Esophagus (tissue), 2 donors: ENCODE measurements at regions not wholly inside any gene's neighbourhood (a gene's known extent, or its start where the extent isn't known, plus 50 kb on each side); places are given as distances from the start of the nearest gene placed in this dataset.

Experiments used
- H3K27ac ChIP-seq, 2 donors: one replicate each; pipeline ENCODE4 v1.5.1; 2013; ENCODE audit warnings: low read depth in 2 of 2, mild to moderate bottlenecking in 2 of 2, inconsistent platforms in 1 of 2, low read length in 1 of 2, moderate library complexity in 1 of 2
- H3K27me3 ChIP-seq, 2 donors: one replicate each; pipeline ENCODE4 v1.6.1; 2013; ENCODE audit warnings: low read length in 2 of 2, control low read depth in 1 of 2, mild to moderate bottlenecking in 1 of 2; ENCODE audit not compliant: insufficient read depth in 2 of 2, control insufficient read depth in 1 of 2
- H3K36me3 ChIP-seq, 2 donors: one replicate each; pipeline ENCODE4 v1.6.1; 2013; ENCODE audit warnings: low read length in 1 of 2; ENCODE audit not compliant: control insufficient read depth in 2 of 2, insufficient read depth in 2 of 2
- H3K4me1 ChIP-seq, 2 donors: one replicate each; pipeline ENCODE4 v1.6.1; 2013; ENCODE audit warnings: low read length in 1 of 2; ENCODE audit not compliant: control insufficient read depth in 2 of 2, insufficient read depth in 2 of 2
- H3K4me3 ChIP-seq, 2 donors: one replicate each; pipeline ENCODE4 v1.5.1; 2013; ENCODE audit warnings: low read length in 2 of 2, mild to moderate bottlenecking in 2 of 2, low read depth in 1 of 2, moderate library complexity in 1 of 2
- H3K9me3 ChIP-seq, 2 donors: one replicate each; pipeline ENCODE4 v1.6.1; 2013; ENCODE audit warnings: mild to moderate bottlenecking in 2 of 2, low read depth in 1 of 2, low read length in 1 of 2, moderate library complexity in 1 of 2; ENCODE audit not compliant: control insufficient read depth in 2 of 2, insufficient read depth in 1 of 2
- WGBS, 2 donors: extraction: QIAGEN DNeasy Blood & Tissue Kit; methylation state at CpG; one replicate each; pipeline ENCODE4 v1.1.7; 2013; 5-methylcytosine and 5-hydroxymethylcytosine counted together
- donor health status: healthy with polysubstance abuse.
- donor health status: Bipolar disorder and iron deficiency.

DNA sequence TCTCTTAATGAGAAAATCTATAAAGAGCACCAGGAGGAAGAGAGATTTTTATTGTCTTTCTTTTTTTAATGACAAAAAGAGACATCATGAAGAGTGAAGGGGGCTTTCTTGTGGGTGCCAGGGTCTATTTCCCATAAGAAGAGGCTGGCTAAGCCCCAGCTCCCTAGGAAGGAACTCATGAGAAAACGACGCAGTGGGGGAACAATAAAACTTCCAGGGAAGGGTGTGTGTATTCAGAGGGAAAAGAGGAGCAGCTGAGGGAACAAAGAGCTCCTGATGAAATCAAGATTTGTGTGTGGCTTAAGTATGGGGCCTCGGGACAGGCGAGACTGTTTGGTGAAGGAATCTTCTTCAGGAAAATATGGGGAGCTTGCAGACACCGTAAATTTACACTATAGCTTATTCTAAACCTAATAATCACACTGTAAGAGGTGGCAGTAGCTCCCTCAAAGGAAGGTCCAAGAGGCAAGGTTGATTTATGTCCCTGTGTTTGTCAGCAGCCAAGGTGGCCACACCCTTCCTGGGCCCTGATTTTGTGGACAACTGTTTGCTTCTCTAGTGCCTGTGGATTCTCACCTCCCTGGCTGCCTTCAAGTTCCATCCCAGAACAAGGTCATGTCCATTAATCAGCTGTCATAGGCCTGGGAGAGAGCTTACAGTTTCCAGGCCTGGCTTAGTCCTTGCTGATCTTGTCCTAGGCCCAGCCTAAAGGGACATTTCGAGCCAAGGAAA is 615.7 kb downstream of the INSC start:
- Histone ChIP-seq H3K9me3 (no peaks in the 10 kb centered on the region), H3K4me3 (no peak overlapping the region), H3K4me1 (no peaks in the 10 kb centered on the region), H3K27me3 (no peaks in the 10 kb centered on the region), H3K27ac (no peak overlapping the region), H3K36me3 (no peaks in the 10 kb centered on the region)
- WGBS, 2 donors: 74 to 81% methylated on average over 6 of the region's 6 CpGs

DNA sequence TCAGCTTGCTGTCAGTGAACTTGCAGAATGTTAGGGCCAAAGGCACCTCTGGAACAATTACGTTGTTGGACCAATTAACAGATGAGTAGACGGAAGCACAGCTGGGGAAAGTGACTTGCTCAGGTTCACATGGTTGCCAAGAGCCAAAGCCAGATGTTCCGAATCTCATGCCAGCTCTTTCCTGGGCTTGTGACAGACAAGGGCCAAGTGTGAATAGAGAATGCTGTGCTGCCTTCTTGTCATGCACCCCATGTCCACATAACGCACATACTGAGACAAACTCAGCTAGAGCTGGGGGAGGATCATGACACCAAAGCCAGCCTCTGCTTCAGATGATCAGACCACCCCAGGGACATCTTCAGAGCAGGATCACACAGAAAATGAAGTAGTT is 616.3 kb downstream of the INSC start:
- Histone ChIP-seq H3K4me1 (no peaks in the 10 kb centered on the region), H3K27ac (no peak overlapping the region), H3K4me3 (no peak overlapping the region), H3K27me3 (no peaks in the 10 kb centered on the region), H3K9me3 (no peaks in the 10 kb centered on the region), H3K36me3 (no peaks in the 10 kb centered on the region)
- WGBS, 2 donors: 62 to 77% methylated on average over 4 of the region's 4 CpGs

DNA sequence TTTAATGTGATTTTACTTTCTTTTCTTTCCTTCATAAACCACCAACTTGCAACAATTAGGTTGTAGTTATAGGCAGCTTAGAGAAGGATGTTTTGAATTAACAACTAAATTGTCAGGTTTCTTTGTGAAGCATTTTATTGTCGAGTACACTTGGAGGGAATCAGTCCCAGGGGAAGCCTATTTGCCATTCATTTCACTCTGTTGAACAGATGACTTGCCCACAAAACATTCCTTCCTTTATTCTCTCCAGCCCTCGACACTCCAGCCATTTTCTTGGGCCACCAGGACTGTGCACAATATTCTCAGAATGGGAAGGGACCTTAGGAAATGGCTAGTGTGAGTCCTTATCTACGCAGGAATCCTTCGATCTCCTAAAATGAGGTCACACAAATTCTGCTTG is 620.6 kb downstream of the SOX6 start:
- Histone ChIP-seq H3K27ac (no peak overlapping the region), H3K9me3 (no peaks in the 10 kb centered on the region), H3K36me3 (no peaks in the 10 kb centered on the region), H3K4me1 (no peaks in the 10 kb centered on the region), H3K4me3 (no peak overlapping the region), H3K27me3 (no peaks in the 10 kb centered on the region)
- 80 to 82% methylated on average over 4 of the region's 4 CpGs for WGBS, 2 donors

DNA sequence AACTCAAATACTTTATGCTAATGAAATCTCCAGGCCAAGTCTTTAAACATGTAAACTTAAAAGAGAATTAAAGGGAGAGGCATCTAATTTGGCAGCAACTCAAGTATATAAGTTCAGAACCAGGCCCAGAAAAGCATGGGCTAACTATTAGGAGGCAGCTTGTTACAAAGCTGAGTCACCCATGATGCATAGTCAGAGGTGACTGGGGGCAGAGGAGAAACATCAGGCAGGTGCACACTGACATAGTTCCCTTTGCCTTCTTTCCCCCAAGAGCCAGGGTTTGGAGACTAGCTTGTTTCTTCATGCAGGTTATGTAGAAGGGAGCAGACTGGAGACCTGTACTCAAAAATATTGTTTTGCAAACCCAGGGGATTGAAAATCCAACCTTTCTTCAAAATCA is 619.0 kb downstream of the SOX6 start:
- H3K27ac ChIP-seq: no peak overlapping the region
- H3K4me3 ChIP-seq: no peak overlapping the region
- no peaks in the 10 kb centered on the region for H3K4me1 ChIP-seq
- H3K36me3 ChIP-seq: no peaks in the 10 kb centered on the region
- H3K27me3 ChIP-seq: no peaks in the 10 kb centered on the region
- H3K9me3 ChIP-seq: no peaks in the 10 kb centered on the region

DNA sequence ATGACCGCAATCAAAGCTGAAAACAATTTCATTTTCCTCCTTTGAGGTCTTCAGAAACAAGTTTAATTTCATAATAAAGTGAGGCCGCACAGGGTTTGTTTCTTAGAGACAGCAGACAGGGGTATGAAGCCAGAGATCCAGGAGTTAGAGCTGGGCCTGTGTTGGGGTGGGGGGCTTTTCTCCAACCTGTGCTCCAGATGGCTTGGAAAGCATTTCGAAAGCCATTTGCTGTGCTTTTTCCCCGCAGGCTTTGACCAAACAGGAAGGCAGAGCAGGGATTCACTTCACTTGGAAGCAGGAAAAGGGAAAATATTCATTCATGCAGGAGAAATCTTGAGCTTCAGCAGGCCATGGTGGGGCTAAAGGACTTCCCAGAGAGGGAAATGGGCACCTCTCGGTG is 617.4 kb downstream of the SOX6 start:
- H3K9me3 ChIP-seq: no peaks in the 10 kb centered on the region
- H3K27ac ChIP-seq: no peak overlapping the region
- H3K36me3 ChIP-seq: no peaks in the 10 kb centered on the region
- no peak overlapping the region for H3K4me3 ChIP-seq
- no peaks in the 10 kb centered on the region for H3K4me1 ChIP-seq
- WGBS, 2 donors: 85% methylated on average over 5 of the region's 5 CpGs
- H3K27me3 ChIP-seq: no peaks in the 10 kb centered on the region

DNA sequence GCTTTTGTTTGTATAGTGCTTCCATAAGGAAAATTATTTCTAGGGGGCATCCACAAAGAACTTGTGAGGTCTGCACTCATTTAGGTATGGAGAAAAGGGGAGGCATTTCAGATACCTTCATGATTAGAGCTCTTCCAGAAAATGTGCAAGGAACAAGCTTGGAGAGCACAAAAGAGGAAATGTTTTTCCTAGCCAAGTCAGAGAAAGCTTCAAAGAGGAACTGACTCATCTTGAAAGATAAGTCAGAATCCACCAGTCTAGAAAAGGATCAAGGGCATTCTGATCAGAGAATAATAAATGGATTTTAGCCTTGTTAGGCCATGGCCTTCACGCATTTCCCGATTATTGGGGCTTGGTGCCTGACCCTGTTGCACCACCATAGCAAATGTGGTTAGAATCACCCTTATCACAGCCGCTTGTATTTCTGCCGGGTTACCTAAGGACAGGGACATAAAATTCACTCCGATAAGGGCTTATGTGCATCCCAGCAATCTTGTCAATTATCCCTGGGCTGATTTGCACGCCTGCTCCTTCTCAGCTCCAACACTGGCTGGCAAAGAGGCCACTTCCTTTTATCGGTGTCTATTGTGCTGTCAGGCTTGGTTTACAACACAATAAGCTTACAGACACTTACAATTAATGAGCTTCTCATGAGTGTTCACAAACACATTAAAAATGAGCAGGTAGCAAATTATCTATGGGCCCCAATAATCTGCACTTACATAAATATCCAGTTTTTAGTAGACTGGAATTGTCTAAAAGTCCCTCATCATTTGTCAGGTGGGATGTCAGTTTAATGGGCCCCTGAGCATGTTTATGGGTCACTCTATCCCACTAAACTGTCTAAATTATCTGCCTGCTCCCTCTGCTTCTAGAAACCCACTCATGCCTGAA is 613.5 kb downstream of the SOX6 start:
- 63 to 75% methylated on average over 7 of the region's 7 CpGs for WGBS, 2 donors
- no peaks in the 10 kb centered on the region for H3K36me3 ChIP-seq
- no peak overlapping the region for H3K27ac ChIP-seq
- H3K9me3 ChIP-seq: no peaks in the 10 kb centered on the region
- H3K27me3 ChIP-seq: peaks cover 0 to under 1% of the 10 kb centered on the region in 2 donors
- H3K4me3 ChIP-seq: no peak overlapping the region
- H3K4me1 ChIP-seq: no peaks in the 10 kb centered on the region

DNA sequence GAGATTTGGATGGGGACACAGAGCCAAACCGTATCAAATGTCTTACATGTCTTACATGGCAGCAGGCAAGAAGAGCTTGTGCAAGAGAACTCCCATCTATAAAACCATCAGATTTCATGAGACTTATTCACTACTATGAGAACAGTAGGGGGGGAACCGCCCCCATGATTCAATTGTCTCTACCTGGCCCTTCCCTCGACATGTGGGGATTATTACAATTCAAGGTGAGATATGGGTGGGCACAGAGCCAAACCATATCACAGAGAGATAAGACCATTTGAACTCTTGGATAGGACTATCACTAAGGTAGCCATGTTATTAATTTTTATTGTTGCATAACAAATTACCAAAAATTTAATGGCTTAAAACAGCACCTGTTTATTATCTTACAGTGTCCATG is 611.7 kb downstream of the SOX6 start:
- H3K36me3 ChIP-seq: no peaks in the 10 kb centered on the region
- WGBS, 2 donors: 83 to 91% methylated on average over 3 of the region's 3 CpGs

DNA sequence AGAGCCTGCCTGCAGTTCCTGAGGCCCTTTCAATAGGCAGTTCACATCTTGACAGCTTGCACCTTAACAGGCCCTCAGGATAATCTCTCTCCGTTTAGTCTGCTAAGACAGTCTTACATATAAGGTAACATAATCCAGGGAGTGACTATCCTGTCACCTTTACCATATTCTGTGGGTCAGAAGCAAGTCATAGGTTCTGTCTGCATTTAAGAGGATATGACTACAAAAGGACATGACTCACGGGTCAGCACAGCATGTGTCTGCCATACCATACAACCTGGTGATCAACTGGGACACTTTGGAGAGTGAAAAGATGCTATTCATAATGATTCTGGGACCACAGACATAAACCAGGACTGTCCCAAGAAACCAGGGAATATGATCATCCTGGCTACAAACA is 611.1 kb downstream of the SOX6 start:
- Histone ChIP-seq H3K36me3 (no peaks in the 10 kb centered on the region), H3K4me1 (no peaks in the 10 kb centered on the region), H3K27me3 (peaks cover 0 to 3% of the 10 kb centered on the region in 2 donors), H3K9me3 (no peaks in the 10 kb centered on the region), H3K27ac (no peak overlapping the region), H3K4me3 (no peak overlapping the region)
- WGBS, 2 donors: 69 to 71% methylated on average over 2 of the region's 2 CpGs

More for the DNA sequence above, 611.7 kb downstream of the SOX6 start:
- no peaks in the 10 kb centered on the region for H3K9me3 ChIP-seq
- H3K27ac ChIP-seq: no peak overlapping the region
- H3K27me3 ChIP-seq: peaks cover 0 to 3% of the 10 kb centered on the region in 2 donors
- H3K4me1 ChIP-seq: no peaks in the 10 kb centered on the region
- no peak overlapping the region for H3K4me3 ChIP-seq

DNA sequence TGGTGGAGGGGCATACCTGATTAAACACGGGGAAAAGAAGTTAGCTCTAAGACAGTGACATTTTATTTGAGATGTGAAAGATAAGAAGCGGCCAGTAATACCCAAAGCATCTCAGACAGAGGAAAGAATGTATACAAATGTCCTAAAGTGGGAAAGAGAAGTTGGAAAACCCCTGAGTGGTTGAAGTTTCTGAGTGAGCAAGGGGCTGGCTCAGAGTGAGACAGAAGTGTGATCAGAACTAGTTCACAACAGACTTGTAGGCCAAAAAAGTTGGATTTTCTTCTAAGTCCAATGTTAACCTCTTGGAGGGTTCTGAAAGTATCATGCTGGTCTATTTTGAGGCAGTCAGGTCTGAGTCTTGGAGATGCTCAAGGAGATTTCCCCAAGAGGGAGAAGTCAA is 608.7 kb downstream of the SOX6 start:
- 62 to 63% methylated on average over 2 of the region's 2 CpGs for WGBS, 2 donors
- H3K27me3 ChIP-seq: peaks cover 0 to 3% of the 10 kb centered on the region in 2 donors
- no peaks in the 10 kb centered on the region for H3K4me1 ChIP-seq
- H3K4me3 ChIP-seq: no peak overlapping the region
- H3K27ac ChIP-seq: no peak overlapping the region
- no peaks in the 10 kb centered on the region for H3K36me3 ChIP-seq
- H3K9me3 ChIP-seq: no peaks in the 10 kb centered on the region

DNA sequence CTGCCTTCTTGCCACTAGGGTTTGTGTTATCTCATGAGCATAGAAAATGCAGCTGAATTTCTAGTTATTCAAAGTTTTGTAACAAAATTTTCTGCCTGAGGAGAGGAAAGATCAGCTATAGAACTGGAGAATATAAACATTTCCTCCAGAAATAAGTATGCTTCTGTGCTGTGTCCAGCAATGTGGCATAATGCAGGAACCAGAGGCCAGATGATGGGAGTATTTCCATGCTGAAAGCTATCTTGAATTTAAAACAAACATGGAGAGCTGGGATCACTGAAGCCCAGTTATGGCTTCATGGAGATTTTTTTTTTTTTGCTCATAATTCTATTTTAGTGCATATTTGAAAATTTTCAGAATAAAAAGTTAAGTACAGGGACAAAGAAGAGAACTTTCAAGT is 608.2 kb downstream of the SOX6 start:
- Histone ChIP-seq H3K27ac (no peak overlapping the region), H3K36me3 (no peaks in the 10 kb centered on the region), H3K4me1 (no peaks in the 10 kb centered on the region), H3K4me3 (no peak overlapping the region), H3K9me3 (no peaks in the 10 kb centered on the region), H3K27me3 (peaks cover 0 to 3% of the 10 kb centered on the region in 2 donors)
